Thoracic aorta (tissue), 2 donors: ENCODE measurements at regions not wholly inside any gene's neighbourhood (a gene's known extent, or its start where the extent isn't known, plus 50 kb on each side); places are given as distances from the start of the nearest gene placed in this dataset.

Experiments used
- ATAC-seq: fragments of 150-250 bp; one replicate; pipeline ENCODE4 v1.8.0; 2017; ENCODE audit warnings: low read depth; ENCODE audit not compliant: insufficient number of reproducible peaks, low FRiP score
- DNase-seq: peaks from one replicate; pipeline ENCODE4 v3.0.0-alpha.2; 2020; ENCODE audit warnings: low spot score
- H3K27ac ChIP-seq, 2 donors: fragments of 200-600 bp; sonication (generic); 1 replicate in 1 of 2; 2 replicates in 1 of 2; pipeline ENCODE4 v1.5.1; 2016; ENCODE audit warnings: mild to moderate bottlenecking in 2 of 2, moderate library complexity in 2 of 2
- H3K27me3 ChIP-seq: fragments of 200-600 bp; sonication (generic); replicated peaks from 2 replicates; pipeline ENCODE4 v1.6.0; 2016; ENCODE audit warnings: mild to moderate bottlenecking; ENCODE audit not compliant: insufficient read depth
- H3K36me3 ChIP-seq: fragments of 200-600 bp; sonication (generic); one replicate; pipeline ENCODE4 v1.5.1; 2016
- H3K4me1 ChIP-seq, 2 donors: fragments of 200-600 bp; sonication (generic); 1 replicate in 1 of 2; 2 replicates in 1 of 2; pipeline versions ENCODE4 v1.5.1 to v1.6.0; 2016; ENCODE audit warnings: low read depth in 2 of 2, mild to moderate bottlenecking in 1 of 2; ENCODE audit not compliant: control insufficient read depth in 1 of 2
- H3K4me3 ChIP-seq: fragments of 200-600 bp; sonication (generic); 2 replicates; pipeline ENCODE4 v1.5.1; 2016; ENCODE audit warnings: mild to moderate bottlenecking
- H3K9me3 ChIP-seq: fragments of 200-600 bp; sonication (generic); 2 replicates; pipeline ENCODE4 v1.5.1; 2016
- CTCF ChIP-seq: fragments of 200-600 bp; sonication (generic); IDR thresholded peaks from one replicate; pipeline ENCODE4 v1.5.1; 2019; ENCODE audit warnings: antibody characterized with exemption

GRCh38 chr6:71513036-71513435 lies 224.4 kb downstream of the OGFRL1 start:
- Histone ChIP-seq H3K27ac (no peak overlapping the region), H3K9me3 (no peaks in the 10 kb centered on the region), H3K4me3 (peak overlapping the region; percentile 20), H3K4me1 (peaks cover 3 to 21% of the 10 kb centered on the region in 2 donors), H3K36me3 (no peaks in the 10 kb centered on the region), H3K27me3 (no peaks in the 10 kb centered on the region)
- DNase-seq (no peak), ATAC-seq (no peak)
- TF ChIP-seq CTCF, result no peak

GRCh38 chr6:71523548-71523947 lies 234.9 kb downstream of the OGFRL1 start:
- no peaks in the 10 kb centered on the region for H3K27me3 ChIP-seq
- peaks cover 0 to 11% of the 10 kb centered on the region in 2 donors for H3K4me1 ChIP-seq
- H3K9me3 ChIP-seq, result no peaks in the 10 kb centered on the region
- DNase-seq (no peak), ATAC-seq (no peak)
- TF ChIP-seq CTCF, result no peak
- no peak overlapping the region for H3K27ac ChIP-seq
- H3K36me3 ChIP-seq, result no peaks in the 10 kb centered on the region
- no peak overlapping the region for H3K4me3 ChIP-seq

- no peak for TF ChIP-seq CTCF
- ATAC-seq (no peak), DNase-seq (no peak)
- Histone ChIP-seq H3K27me3 (no peaks in the 10 kb centered on the region), H3K4me3 (no peak overlapping the region), H3K4me1 (peaks cover 0 to 11% of the 10 kb centered on the region in 2 donors), H3K27ac (no peak overlapping the region), H3K9me3 (no peaks in the 10 kb centered on the region), H3K36me3 (no peaks in the 10 kb centered on the region)
Observed at GRCh38 chr6:71524201-71524600, 235.6 kb downstream of the OGFRL1 start.

GRCh38 chr6:71527886-71528285 lies 239.3 kb downstream of the OGFRL1 start:
- Histone ChIP-seq H3K27ac (no peak overlapping the region), H3K27me3 (no peaks in the 10 kb centered on the region), H3K4me1 (peaks cover 0 to 11% of the 10 kb centered on the region in 2 donors), H3K36me3 (no peaks in the 10 kb centered on the region), H3K4me3 (no peak overlapping the region), H3K9me3 (no peaks in the 10 kb centered on the region)
- DNase-seq (no peak), ATAC-seq (no peak)
- TF ChIP-seq CTCF, result no peak

- Histone ChIP-seq H3K27ac (no peak overlapping the region), H3K36me3 (no peaks in the 10 kb centered on the region), H3K4me3 (no peak overlapping the region), H3K4me1 (peaks cover 0 to 11% of the 10 kb centered on the region in 2 donors), H3K9me3 (no peaks in the 10 kb centered on the region), H3K27me3 (no peaks in the 10 kb centered on the region)
- TF ChIP-seq CTCF, result no peak
- ATAC-seq, result no peak
- no peak for DNase-seq
Observed at GRCh38 chr6:71529026-71529425, 240.4 kb downstream of the OGFRL1 start.
